Left kidney (tissue), 1 donor: ENCODE measurements at regions not wholly inside any gene's neighbourhood (a gene's known extent, or its start where the extent isn't known, plus 50 kb on each side); places are given as distances from the start of the nearest gene placed in this dataset.
A peak's percentile ranks its signal among the peaks of the same experiment; 100 is the strongest.

Experiments used
- DNase-seq: peaks from one replicate; pipeline ENCODE4 v3.0.0-alpha.2; 2013

- DNase-seq, result no peak
Measured at GRCh38 chr14:26204366-26204727, 393.5 kb downstream of the NOVA1 start.

- no peak for DNase-seq
Measured at GRCh38 chr14:26200687-26201086, 397.1 kb downstream of the NOVA1 start.

GRCh38 chr14:26199590-26200370 is 398.1 kb downstream of the NOVA1 start:
- DNase-seq, result no peak

GRCh38 chr14:26199096-26199495 is 398.7 kb downstream of the NOVA1 start:
- no peak for DNase-seq

- DNase-seq, result no peak
Measured at GRCh38 chr14:26194816-26195215, 403.0 kb downstream of the NOVA1 start.

- DNase-seq, result no peak
Measured at GRCh38 chr14:26191671-26192070, 406.2 kb downstream of the NOVA1 start.

- DNase-seq, result no peak
Measured at GRCh38 chr14:26191123-26191522, 406.7 kb downstream of the NOVA1 start.

GRCh38 chr14:26190646-26191045 is 407.2 kb downstream of the NOVA1 start:
- DNase-seq, result no peak

GRCh38 chr14:26187996-26188620 is 409.7 kb downstream of the NOVA1 start:
- DNase-seq, result no peak

- DNase-seq, result no peak
Measured at GRCh38 chr14:26180221-26180620, 417.6 kb downstream of the NOVA1 start.

GRCh38 chr14:26175658-26176057 is 422.2 kb downstream of the NOVA1 start:
- DNase-seq, result no peak

GRCh38 chr14:26174395-26174794 is 423.4 kb downstream of the NOVA1 start:
- DNase-seq, result no peak

- no peak for DNase-seq
Measured at GRCh38 chr14:26173581-26174110, 424.2 kb downstream of the NOVA1 start.

GRCh38 chr14:26172396-26172795 is 425.4 kb downstream of the NOVA1 start:
- DNase-seq, result no peak

GRCh38 chr14:26170885-26171284 is 426.9 kb downstream of the NOVA1 start:
- DNase-seq, result no peak

- DNase-seq, result peak; percentile 13
Measured at GRCh38 chr14:26163761-26164160, 434.1 kb downstream of the NOVA1 start.

GRCh38 chr14:26157517-26157916 is 440.3 kb downstream of the NOVA1 start:
- DNase-seq, result no peak

GRCh38 chr14:26143057-26143456 is 454.8 kb downstream of the NOVA1 start:
- no peak for DNase-seq

GRCh38 chr14:26138764-26139445 is 458.9 kb downstream of the NOVA1 start:
- no peak for DNase-seq

- DNase-seq, result no peak
Measured at GRCh38 chr14:26137161-26137560, 460.7 kb downstream of the NOVA1 start.

- no peak for DNase-seq
Measured at GRCh38 chr14:26132061-26132645, 465.7 kb downstream of the NOVA1 start.

GRCh38 chr14:26130690-26131089 is 467.1 kb downstream of the NOVA1 start:
- DNase-seq, result no peak
